OCI-LY7 (cell line): ENCODE measurements at regions not wholly inside any gene's neighbourhood (a gene's known extent, or its start where the extent isn't known, plus 50 kb on each side); places are given as distances from the start of the nearest gene placed in this dataset.

Experiments
- EZH2phosphoT487 ChIP-seq: fragments of 200-600 bp; sonication (generic); IDR thresholded peaks from 2 replicates; pipeline ENCODE4 v1.6.1; 2018; ENCODE audit warnings: low read depth, borderline replicate concordance, mild to moderate bottlenecking, mixed run types, antibody characterized with exemption, low read length, moderate library complexity, mixed read lengths
- TF ChIP-seq, protein P1 (sequence below): fragments of 200-600 bp; sonication (generic); conservative IDR thresholded peaks from 2 replicates; pipeline ENCODE4 v1.5.1; 2014; ENCODE audit warnings: mild to moderate bottlenecking, antibody characterized with exemption, low read length, moderate library complexity, mixed read lengths

GRCh38 chr11:122248939-122249338, 132.9 kb upstream of the BLID start:
- TF ChIP-seq EZH2phosphoT487, result no peak
- TF ChIP-seq, protein P1, sequence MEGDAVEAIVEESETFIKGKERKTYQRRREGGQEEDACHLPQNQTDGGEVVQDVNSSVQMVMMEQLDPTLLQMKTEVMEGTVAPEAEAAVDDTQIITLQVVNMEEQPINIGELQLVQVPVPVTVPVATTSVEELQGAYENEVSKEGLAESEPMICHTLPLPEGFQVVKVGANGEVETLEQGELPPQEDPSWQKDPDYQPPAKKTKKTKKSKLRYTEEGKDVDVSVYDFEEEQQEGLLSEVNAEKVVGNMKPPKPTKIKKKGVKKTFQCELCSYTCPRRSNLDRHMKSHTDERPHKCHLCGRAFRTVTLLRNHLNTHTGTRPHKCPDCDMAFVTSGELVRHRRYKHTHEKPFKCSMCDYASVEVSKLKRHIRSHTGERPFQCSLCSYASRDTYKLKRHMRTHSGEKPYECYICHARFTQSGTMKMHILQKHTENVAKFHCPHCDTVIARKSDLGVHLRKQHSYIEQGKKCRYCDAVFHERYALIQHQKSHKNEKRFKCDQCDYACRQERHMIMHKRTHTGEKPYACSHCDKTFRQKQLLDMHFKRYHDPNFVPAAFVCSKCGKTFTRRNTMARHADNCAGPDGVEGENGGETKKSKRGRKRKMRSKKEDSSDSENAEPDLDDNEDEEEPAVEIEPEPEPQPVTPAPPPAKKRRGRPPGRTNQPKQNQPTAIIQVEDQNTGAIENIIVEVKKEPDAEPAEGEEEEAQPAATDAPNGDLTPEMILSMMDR, result no peak
